HS-5 (cell line): ENCODE measurements at regions not wholly inside any gene's neighbourhood (a gene's known extent, or its start where the extent isn't known, plus 50 kb on each side); places are given as distances from the start of the nearest gene placed in this dataset.
"Not testable (repeated sequence)": the region's sequence is repeated elsewhere in the genome, so short reads cannot be mapped to it uniquely, and the experiment has no call there.

Experiments used
- DNase-seq: peaks from one replicate; pipeline ENCODE4 v3.0.0-alpha.2; 2012; ENCODE audit warnings: low read depth

- DNase-seq = not testable (repeated sequence)
These were observed 67.4 kb downstream of the FAM72B start for GRCh38 chr1:121116522-121117297.

DNA sequence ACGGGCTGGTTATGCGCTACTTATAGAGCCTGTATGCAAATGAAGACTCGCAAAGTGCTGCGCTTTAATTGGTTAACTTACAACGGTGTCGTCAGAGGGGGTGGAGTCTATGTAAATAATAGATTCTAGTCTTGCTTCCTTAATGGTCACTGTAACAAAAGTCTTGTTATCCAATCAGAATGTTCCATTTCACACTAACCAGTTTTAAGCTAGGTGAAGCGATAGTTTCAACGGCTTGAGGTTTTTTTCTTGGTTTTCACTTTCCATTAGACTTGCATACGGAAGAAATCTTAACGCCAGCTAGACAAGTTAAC is 66.9 kb downstream of the FAM72B start:
- not testable (repeated sequence) for DNase-seq

DNA sequence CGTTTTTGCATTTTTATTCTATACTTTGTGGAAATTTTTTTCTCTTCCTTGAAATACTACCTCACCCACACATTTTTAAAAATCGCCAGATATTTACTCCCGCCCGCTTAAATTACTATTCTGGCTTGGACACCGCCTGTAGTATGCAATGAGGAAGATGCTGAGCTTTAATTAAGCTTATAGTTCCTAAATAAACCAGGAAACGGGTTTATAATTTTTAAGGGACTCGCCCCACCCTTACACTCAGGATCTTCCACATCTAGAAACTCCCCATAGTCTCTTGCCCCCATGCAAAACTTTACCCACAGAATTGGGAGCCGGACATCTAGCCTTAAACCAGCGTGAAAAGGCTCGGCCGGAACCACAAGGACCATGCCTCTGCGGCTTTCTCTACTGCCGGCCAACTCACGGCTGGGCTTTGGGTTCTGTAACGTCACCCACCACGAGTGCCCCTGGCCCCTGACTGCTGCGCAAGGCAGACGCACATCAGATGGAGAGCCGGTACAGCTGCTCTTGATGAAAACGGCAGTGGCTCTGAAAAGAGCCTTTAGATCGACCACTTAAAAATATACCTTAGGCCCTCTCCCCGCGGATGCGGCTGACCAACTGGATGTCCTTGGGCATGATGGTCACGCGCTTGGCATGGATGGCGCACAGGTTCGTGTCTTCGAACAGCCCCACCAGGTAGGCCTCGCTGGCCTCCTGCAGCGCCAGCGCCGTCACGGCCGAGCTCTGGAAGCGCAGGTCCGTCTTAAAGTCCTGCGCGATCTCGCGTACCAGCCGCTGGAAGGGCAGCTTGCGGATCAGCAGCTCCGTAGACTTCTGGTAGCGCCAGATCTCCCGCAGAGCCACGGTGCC is 66.3 kb downstream of the FAM72B start:
- DNase-seq = not testable (repeated sequence)
